Panc1 (cell line): ENCODE measurements at regions not wholly inside any gene's neighbourhood (a gene's known extent, or its start where the extent isn't known, plus 50 kb on each side); places are given as distances from the start of the nearest gene placed in this dataset.

Source experiments
- ATAC-seq: fragments of 200-7000 bp; cut with Tn5 transposase; 2 replicates; pipeline ENCODE4 v1.9.1; 2020; ENCODE audit warnings: mild to moderate bottlenecking, moderate library complexity
- BruUV-seq: library from RNA; stranded (reverse); fragments of 400-500 nt; replicated peaks from 2 replicates; lab custom pipeline; 2021; lab: Mats Ljungman, UMichigan
- CTCF ChIA-PET: fragments of 300-600 bp; sonication (Branson Sonifier 250); formaldehyde crosslinking; loops from one replicate; lab custom pipeline; 2022; ENCODE audit warnings: antibody characterized with exemption; lab: Charles Lee
- POLR2A ChIA-PET: fragments of 300-600 bp; sonication (Branson Sonifier 250); formaldehyde crosslinking; loops from one replicate; lab custom pipeline; 2022; ENCODE audit warnings: antibody characterized with exemption; lab: Charles Lee
- DNase-seq: peaks from one replicate; pipeline ENCODE4 v3.0.0-alpha.2; 2010; ENCODE audit warnings: low read depth, low spot score
- H3K27ac ChIP-seq: 2 replicates; pipeline ENCODE4 v1.5.1; 2011; ENCODE audit warnings: mild to moderate bottlenecking, low read length, inconsistent platforms
- H3K27me3 ChIP-seq: fragments of 200-500 bp; sonication (Bioruptor generic); 2 replicates; pipeline ENCODE4 v1.6.0; 2014; ENCODE audit warnings: low read length, inconsistent platforms; ENCODE audit not compliant: control insufficient read depth, insufficient read depth
- H3K36me3 ChIP-seq: fragments of 200-500 bp; sonication (Bioruptor generic); 2 replicates; pipeline ENCODE4 v1.5.1; 2014; ENCODE audit warnings: inconsistent platforms, mild to moderate bottlenecking, low read length, moderate library complexity; ENCODE audit not compliant: control insufficient read depth, insufficient read depth
- H3K4me1 ChIP-seq: 2 replicates; pipeline ENCODE4 v1.5.1; 2011; ENCODE audit warnings: inconsistent platforms, mild to moderate bottlenecking, low read length, moderate library complexity; ENCODE audit not compliant: control insufficient read depth, insufficient read depth
- H3K4me3 ChIP-seq, 2 experiments: 2 replicates each; pipeline ENCODE4 v1.5.1; 2011 to 2012; ENCODE audit warnings: low read depth in 2 of 2, low read length in 2 of 2, mild to moderate bottlenecking in 2 of 2, inconsistent platforms in 1 of 2, moderate library complexity in 1 of 2
- H3K9me3 ChIP-seq: fragments of 200-500 bp; sonication (Bioruptor generic); 2 replicates; pipeline ENCODE4 v1.5.1; 2014; ENCODE audit warnings: low read depth, mild to moderate bottlenecking, inconsistent platforms, low read length, moderate library complexity; ENCODE audit not compliant: control insufficient read depth, insufficient read depth
- CTCF ChIP-seq: fragments of 450-650 bp; IDR thresholded peaks from 2 replicates; pipeline ENCODE4 v1.5.1; 2017; ENCODE audit warnings: mild to moderate bottlenecking
- POLR2AphosphoS5 ChIP-seq: IDR thresholded peaks from 2 replicates; pipeline ENCODE4 v1.6.1; 2012; ENCODE audit warnings: mild to moderate bottlenecking, low read depth, low read length, moderate library complexity
- REST ChIP-seq, 2 experiments: IDR thresholded peaks; 2 replicates each; pipeline ENCODE4 v1.6.1; 2011 to 2012; ENCODE audit warnings: low read depth in 2 of 2, control low read depth in 1 of 2, low read length in 1 of 2, mild to moderate bottlenecking in 1 of 2, moderate library complexity in 1 of 2; ENCODE audit not compliant: insufficient read depth in 1 of 2
- SIN3A ChIP-seq: IDR thresholded peaks from 2 replicates; pipeline ENCODE4 v1.6.1; 2012; ENCODE audit warnings: low read depth, mild to moderate bottlenecking, low read length, moderate library complexity, borderline replicate concordance; ENCODE audit not compliant: insufficient read depth
- TCF7L2 ChIP-seq: IDR thresholded peaks from 2 replicates; pipeline ENCODE4 v1.6.1; 2011; ENCODE audit warnings: mild to moderate bottlenecking, low read depth, low read length, inconsistent platforms
- in situ Hi-C: cut with HindIII; loops from 2 replicates; pipeline ENCODE4 v1.10.0; 2016; ENCODE audit warnings: low sequenced_read_pairs, low pct_unique_long_range_greater_than_20kb
- intact Hi-C: fragments of 100-400 bp; cut with micrococcal nuclease; formaldehyde crosslinking; loops from one replicate; pipeline ENCODE4 v1.10.0; 2022; ENCODE audit not compliant: unreplicated experiment

- intact Hi-C loops (loop anchor here (10.0 kb wide), 1 partner anchor 291 kb away; no protein-coding TSS in a partner anchor), in situ Hi-C loops (no loop called here)
- ChIA-PET CTCF (no interaction called here), POLR2A (no interaction called here)
- H3K36me3 ChIP-seq = no peaks in the 10 kb centered on the region; the same call in 1 of the 2 replicates
- 0 out of 2 replicates have a peak, but pooled peaks cover 2% of the 10 kb centered on the region for H3K4me1 ChIP-seq
- BruUV-seq = no TSS peak
- no peak overlapping the region for H3K27ac ChIP-seq
- H3K4me3 ChIP-seq = no peak overlapping the region
- TF ChIP-seq CTCF = no peak
- no peak for TF ChIP-seq SIN3A
- no peak for TF ChIP-seq POLR2AphosphoS5
- no peak for TF ChIP-seq TCF7L2
- no peak for TF ChIP-seq REST (IDR thresholded peaks at IDR 0.05; ENCODE audit: insufficient read depth in 1 of 2, low read depth in 2 of 2, low read length in 1 of 2)
- no peaks in the 10 kb centered on the region for H3K27me3 ChIP-seq
- ATAC-seq (no peak), DNase-seq (no peak)
- H3K9me3 ChIP-seq = no peaks in the 10 kb centered on the region
Observed at GRCh38 chr1:184226100-184226487, 160.7 kb upstream of the C1orf21 start.

GRCh38 chr1:184228558-184228957 is 158.3 kb upstream of the C1orf21 start:
- ChIA-PET CTCF (no interaction called here), POLR2A (no interaction called here)
- no peak for TF ChIP-seq SIN3A
- no peak for TF ChIP-seq REST (IDR thresholded peaks at IDR 0.05; ENCODE audit: insufficient read depth in 1 of 2, low read depth in 2 of 2, low read length in 1 of 2)
- TF ChIP-seq POLR2AphosphoS5 = no peak
- TF ChIP-seq CTCF = no peak
- TF ChIP-seq TCF7L2 = no peak
- Histone ChIP-seq H3K4me1 (no peaks in the 10 kb centered on the region), H3K27me3 (no peaks in the 10 kb centered on the region), H3K4me3 (no peak overlapping the region), H3K27ac (no peak overlapping the region), H3K9me3 (no peaks in the 10 kb centered on the region), H3K36me3 (no peaks in the 10 kb centered on the region; the same call in 1 of the 2 replicates)
- ATAC-seq = no peak
- DNase-seq = no peak
- in situ Hi-C loops (no loop called here), intact Hi-C loops (loop anchor here (10.0 kb wide), 1 partner anchor 294 kb away; no protein-coding TSS in a partner anchor)
- BruUV-seq = no TSS peak
